SK-N-SH (cell line): ENCODE measurements at regions not wholly inside any gene's neighbourhood (a gene's known extent, or its start where the extent isn't known, plus 50 kb on each side); places are given as distances from the start of the nearest gene placed in this dataset.

Experiments used
- CTCF ChIA-PET: fragments of 300-600, 350-600 bp; formaldehyde crosslinking; extraction: SDS; loops from one replicate; lab custom pipeline; 2021; lab: Yijun Ruan, JAX
- POLR2A ChIA-PET: fragments of 350-600 bp; sonication (Branson Sonifier 250); formaldehyde crosslinking; extraction: SDS; loops from one replicate; lab custom pipeline; 2020; ENCODE audit warnings: antibody characterized with exemption, inconsistent platforms; lab: Yijun Ruan, JAX
- DNase-seq: peaks from one replicate; pipeline ENCODE4 v3.0.0; 2012
- H2AFZ ChIP-seq: fragments of 200-600 bp; sonication (generic); 2 replicates; pipeline ENCODE4 v1.8.1; 2016; ENCODE audit warnings: antibody characterized with exemption, mild to moderate bottlenecking, low read depth
- H3F3A ChIP-seq: fragments of 200-600 bp; sonication (generic); replicated peaks from 2 replicates; pipeline ENCODE3; 2016; ENCODE audit warnings: antibody characterized with exemption, mild to moderate bottlenecking; ENCODE audit not compliant: insufficient read depth
- H3K27ac ChIP-seq, 2 experiments: fragments of 200-500 bp in 1 of 2; fragments of 200-600 bp in 1 of 2; sonication (Bioruptor generic) in 1 of 2; sonication (generic), shearing (Covaris generic) in 1 of 2; 2 replicates each; pipeline versions ENCODE4 v1.5.1 to v1.6.1; 2014 to 2016; ENCODE audit warnings: low read depth in 2 of 2, inconsistent platforms in 1 of 2, low read length in 1 of 2, mild to moderate bottlenecking in 1 of 2, mixed read lengths in 1 of 2
- H3K27me3 ChIP-seq: fragments of 200-600 bp; sonication (generic), shearing (Covaris generic); 2 replicates; pipeline ENCODE4 v1.6.1; 2016; ENCODE audit warnings: mixed run types; ENCODE audit not compliant: insufficient read depth
- H3K36me3 ChIP-seq, 2 experiments: fragments of 200-500 bp in 1 of 2; fragments of 200-600 bp in 1 of 2; sonication (Bioruptor generic) in 1 of 2; sonication (generic) in 1 of 2; replicated peaks in 1 of 2; 2 replicates each; pipeline versions ENCODE3 to v1.5.1; 2014 to 2016; ENCODE audit warnings: low read length in 1 of 2, mild to moderate bottlenecking in 1 of 2; ENCODE audit not compliant: insufficient read depth in 2 of 2, control insufficient read depth in 1 of 2
- H3K4me1 ChIP-seq, 2 experiments: fragments of 200-500 bp in 1 of 2; fragments of 200-600 bp in 1 of 2; sonication (Bioruptor generic) in 1 of 2; sonication (generic), shearing (Covaris generic) in 1 of 2; 2 replicates each; pipeline versions ENCODE4 v1.5.1 to v1.6.1; 2014 to 2016; ENCODE audit warnings: low read depth in 1 of 2, low read length in 1 of 2, mixed run types in 1 of 2; ENCODE audit not compliant: insufficient read depth in 2 of 2, control insufficient read depth in 1 of 2
- H3K4me2 ChIP-seq: fragments of 200-600 bp; sonication (generic), shearing (Covaris generic); 2 replicates; pipeline ENCODE4 v1.6.1; 2017; ENCODE audit warnings: mixed run types
- H3K4me3 ChIP-seq, 2 experiments: fragments of 200-500 bp in 1 of 2; fragments of 200-600 bp in 1 of 2; sonication (Bioruptor generic) in 1 of 2; sonication (generic), shearing (Covaris generic) in 1 of 2; 2 replicates each; pipeline versions ENCODE4 v1.5.1 to v1.8.1; 2014 to 2016; ENCODE audit warnings: low read depth in 2 of 2, inconsistent platforms in 1 of 2, low read length in 1 of 2, mild to moderate bottlenecking in 1 of 2, mixed read lengths in 1 of 2, moderate library complexity in 1 of 2
- H3K79me2 ChIP-seq: fragments of 200-600 bp; sonication (generic); 2 replicates; pipeline ENCODE4 v1.8.1; 2017; ENCODE audit warnings: mild to moderate bottlenecking; ENCODE audit not compliant: insufficient read depth
- H3K9ac ChIP-seq: fragments of 200-600 bp; sonication (generic); 2 replicates; pipeline ENCODE4 v1.6.1; 2017; ENCODE audit warnings: mixed run types
- H3K9me2 ChIP-seq: fragments of 200-600 bp; sonication (generic); 2 replicates; pipeline ENCODE4 v1.6.1; 2017; ENCODE audit warnings: mixed run types
- H3K9me3 ChIP-seq: fragments of 200-600 bp; sonication (generic); 2 replicates; pipeline ENCODE4 v1.6.1; 2017; ENCODE audit warnings: mixed run types, mild to moderate bottlenecking, moderate library complexity
- H4K20me1 ChIP-seq: fragments of 200-600 bp; sonication (generic); 2 replicates; pipeline ENCODE4 v1.6.1; 2017; ENCODE audit warnings: mild to moderate bottlenecking, mixed run types; ENCODE audit not compliant: insufficient read depth
- ELF1 ChIP-seq: IDR thresholded peaks from 2 replicates; pipeline ENCODE4 v1.4.0; 2012
- EZH2phosphoT487 ChIP-seq: fragments of 200-600 bp; sonication (generic); IDR thresholded peaks from 2 replicates; pipeline ENCODE4 v1.6.1; 2017; ENCODE audit warnings: low read depth, mixed run types, mild to moderate bottlenecking, antibody characterized with exemption, moderate library complexity, borderline replicate concordance
- FOXM1 ChIP-seq: IDR thresholded peaks from 2 replicates; pipeline ENCODE4 v1.4.0; 2012; ENCODE audit warnings: low read depth, mild to moderate bottlenecking
- GABPA ChIP-seq: IDR thresholded peaks from 2 replicates; pipeline ENCODE4 v1.4.0; 2012; ENCODE audit warnings: low read depth, mild to moderate bottlenecking
- MEF2A ChIP-seq: IDR thresholded peaks from 2 replicates; pipeline ENCODE4 v1.4.0; 2012; ENCODE audit warnings: low read depth, borderline replicate concordance
- MXI1 ChIP-seq: IDR thresholded peaks from 2 replicates; pipeline ENCODE4 v1.6.1; 2012; ENCODE audit warnings: mild to moderate bottlenecking, low read depth, low read length, improper control_type of control experiment
- NRF1 ChIP-seq: IDR thresholded peaks from 2 replicates; pipeline ENCODE4 v1.6.1; 2012; ENCODE audit warnings: low read depth, mild to moderate bottlenecking, low read length
- POLR2AphosphoS5 ChIP-seq: IDR thresholded peaks from 2 replicates; pipeline ENCODE4 v1.6.1; 2012; ENCODE audit warnings: low read depth, low read length
- RCOR1 ChIP-seq: fragments of 150-350 bp; IDR thresholded peaks from 2 replicates; pipeline ENCODE4 v1.6.1; 2017; ENCODE audit warnings: antibody characterized with exemption, low read length
- RXRA ChIP-seq: IDR thresholded peaks from 2 replicates; pipeline ENCODE4 v1.4.0; 2012; ENCODE audit warnings: low read depth, mild to moderate bottlenecking, borderline replicate concordance
- SMC3 ChIP-seq: IDR thresholded peaks from 2 replicates; pipeline ENCODE4 v1.6.1; 2012; ENCODE audit warnings: low read depth, low read length, improper control_type of control experiment
- TEAD4 ChIP-seq: IDR thresholded peaks from 2 replicates; pipeline ENCODE4 v1.4.0; 2012; ENCODE audit warnings: mild to moderate bottlenecking, borderline replicate concordance; ENCODE audit not compliant: insufficient read depth
- whole genome bisulfite sequencing: methylation state at CpG from one replicate; pipeline ENCODE4 v1.1.6; 2017; ENCODE audit warnings: low lambda C conversion rate; 5-methylcytosine and 5-hydroxymethylcytosine counted together
- TF ChIP-seq, protein P1 (sequence below): fragments of 150-350 bp; IDR thresholded peaks from 2 replicates; pipeline ENCODE4 v1.6.1; 2016; ENCODE audit warnings: mild to moderate bottlenecking, low read depth, low read length
- TF ChIP-seq, protein P2 (sequence below): IDR thresholded peaks from 2 replicates; pipeline ENCODE4 v1.4.0; 2012; ENCODE audit warnings: low read depth, borderline replicate concordance
- TF ChIP-seq, protein P3 (sequence below): IDR thresholded peaks from 2 replicates; pipeline ENCODE4 v1.6.1; 2012; ENCODE audit warnings: mild to moderate bottlenecking, low read depth, low read length, moderate library complexity

DNA sequence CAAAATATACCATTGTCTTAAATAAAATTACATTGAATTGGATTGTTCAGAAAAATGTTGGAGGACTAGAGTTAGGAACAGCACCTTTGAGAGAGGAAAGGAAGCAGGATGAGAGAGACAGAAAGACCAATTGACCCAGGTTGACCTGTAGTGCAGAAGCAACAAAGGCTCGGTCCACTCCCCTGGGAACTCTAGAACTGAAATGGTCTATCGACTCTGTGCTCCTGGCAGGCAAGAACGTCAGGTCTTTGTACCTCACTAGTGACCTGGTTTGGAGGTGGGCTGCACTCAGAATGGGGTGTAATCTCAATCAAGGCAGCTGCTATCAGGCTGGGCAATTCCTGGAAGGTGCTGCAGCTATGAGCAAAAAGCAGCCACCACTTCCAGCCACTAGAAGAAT, 110.8 kb downstream of the FAM174A start (continued):
- TF ChIP-seq, protein P1, sequence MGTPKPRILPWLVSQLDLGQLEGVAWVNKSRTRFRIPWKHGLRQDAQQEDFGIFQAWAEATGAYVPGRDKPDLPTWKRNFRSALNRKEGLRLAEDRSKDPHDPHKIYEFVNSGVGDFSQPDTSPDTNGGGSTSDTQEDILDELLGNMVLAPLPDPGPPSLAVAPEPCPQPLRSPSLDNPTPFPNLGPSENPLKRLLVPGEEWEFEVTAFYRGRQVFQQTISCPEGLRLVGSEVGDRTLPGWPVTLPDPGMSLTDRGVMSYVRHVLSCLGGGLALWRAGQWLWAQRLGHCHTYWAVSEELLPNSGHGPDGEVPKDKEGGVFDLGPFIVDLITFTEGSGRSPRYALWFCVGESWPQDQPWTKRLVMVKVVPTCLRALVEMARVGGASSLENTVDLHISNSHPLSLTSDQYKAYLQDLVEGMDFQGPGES: no peak
- TF ChIP-seq TEAD4: no peak
- TF ChIP-seq GABPA: no peak
- TF ChIP-seq, protein P2, sequence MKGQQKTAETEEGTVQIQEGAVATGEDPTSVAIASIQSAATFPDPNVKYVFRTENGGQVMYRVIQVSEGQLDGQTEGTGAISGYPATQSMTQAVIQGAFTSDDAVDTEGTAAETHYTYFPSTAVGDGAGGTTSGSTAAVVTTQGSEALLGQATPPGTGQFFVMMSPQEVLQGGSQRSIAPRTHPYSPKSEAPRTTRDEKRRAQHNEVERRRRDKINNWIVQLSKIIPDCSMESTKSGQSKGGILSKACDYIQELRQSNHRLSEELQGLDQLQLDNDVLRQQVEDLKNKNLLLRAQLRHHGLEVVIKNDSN: no peak
- TF ChIP-seq, protein P3, sequence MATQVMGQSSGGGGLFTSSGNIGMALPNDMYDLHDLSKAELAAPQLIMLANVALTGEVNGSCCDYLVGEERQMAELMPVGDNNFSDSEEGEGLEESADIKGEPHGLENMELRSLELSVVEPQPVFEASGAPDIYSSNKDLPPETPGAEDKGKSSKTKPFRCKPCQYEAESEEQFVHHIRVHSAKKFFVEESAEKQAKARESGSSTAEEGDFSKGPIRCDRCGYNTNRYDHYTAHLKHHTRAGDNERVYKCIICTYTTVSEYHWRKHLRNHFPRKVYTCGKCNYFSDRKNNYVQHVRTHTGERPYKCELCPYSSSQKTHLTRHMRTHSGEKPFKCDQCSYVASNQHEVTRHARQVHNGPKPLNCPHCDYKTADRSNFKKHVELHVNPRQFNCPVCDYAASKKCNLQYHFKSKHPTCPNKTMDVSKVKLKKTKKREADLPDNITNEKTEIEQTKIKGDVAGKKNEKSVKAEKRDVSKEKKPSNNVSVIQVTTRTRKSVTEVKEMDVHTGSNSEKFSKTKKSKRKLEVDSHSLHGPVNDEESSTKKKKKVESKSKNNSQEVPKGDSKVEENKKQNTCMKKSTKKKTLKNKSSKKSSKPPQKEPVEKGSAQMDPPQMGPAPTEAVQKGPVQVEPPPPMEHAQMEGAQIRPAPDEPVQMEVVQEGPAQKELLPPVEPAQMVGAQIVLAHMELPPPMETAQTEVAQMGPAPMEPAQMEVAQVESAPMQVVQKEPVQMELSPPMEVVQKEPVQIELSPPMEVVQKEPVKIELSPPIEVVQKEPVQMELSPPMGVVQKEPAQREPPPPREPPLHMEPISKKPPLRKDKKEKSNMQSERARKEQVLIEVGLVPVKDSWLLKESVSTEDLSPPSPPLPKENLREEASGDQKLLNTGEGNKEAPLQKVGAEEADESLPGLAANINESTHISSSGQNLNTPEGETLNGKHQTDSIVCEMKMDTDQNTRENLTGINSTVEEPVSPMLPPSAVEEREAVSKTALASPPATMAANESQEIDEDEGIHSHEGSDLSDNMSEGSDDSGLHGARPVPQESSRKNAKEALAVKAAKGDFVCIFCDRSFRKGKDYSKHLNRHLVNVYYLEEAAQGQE: no peak

DNA sequence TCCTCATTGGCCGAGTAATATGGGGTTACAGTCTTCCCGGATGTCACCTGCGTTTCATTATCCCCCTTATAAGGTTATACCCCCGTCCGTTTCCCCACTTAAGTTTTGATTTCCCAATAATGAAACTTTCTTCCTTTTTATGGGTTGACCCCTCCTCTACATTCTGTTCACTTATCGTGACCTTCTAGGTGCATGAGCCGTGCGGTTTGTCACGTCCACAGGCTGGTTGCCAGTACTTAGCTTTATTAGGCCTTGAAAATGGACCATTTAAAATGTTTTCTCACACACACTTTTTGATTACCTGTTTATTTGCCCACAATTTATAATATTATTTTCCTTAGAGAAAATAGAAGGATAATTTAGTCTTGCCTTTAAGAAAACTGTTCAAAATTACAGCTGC, 111.5 kb downstream of the FAM174A start:
- Histone ChIP-seq H3K79me2 (no peaks in the 10 kb centered on the region), H3K27ac (no peak overlapping the region), H3K9me3 (no peaks in the 10 kb centered on the region), H3K9ac (no peak overlapping the region), H3K36me3 (no peaks in the 10 kb centered on the region), H3F3A (no peaks in the 10 kb centered on the region), H3K4me3 (no peak overlapping the region), H3K27me3 (no peaks in the 10 kb centered on the region), H4K20me1 (no peaks in the 10 kb centered on the region), H3K9me2 (no peaks in the 10 kb centered on the region), H3K4me1 (no peaks in the 10 kb centered on the region), H2AFZ (no peak overlapping the region), H3K4me2 (no peak overlapping the region)
- 59% methylated on average over 9 of the region's 9 CpGs for WGBS
- ChIA-PET CTCF (no interaction called here), POLR2A (no interaction called here)
- TF ChIP-seq RXRA: no peak
- no peak for TF ChIP-seq MEF2A
- no peak for DNase-seq

DNA sequence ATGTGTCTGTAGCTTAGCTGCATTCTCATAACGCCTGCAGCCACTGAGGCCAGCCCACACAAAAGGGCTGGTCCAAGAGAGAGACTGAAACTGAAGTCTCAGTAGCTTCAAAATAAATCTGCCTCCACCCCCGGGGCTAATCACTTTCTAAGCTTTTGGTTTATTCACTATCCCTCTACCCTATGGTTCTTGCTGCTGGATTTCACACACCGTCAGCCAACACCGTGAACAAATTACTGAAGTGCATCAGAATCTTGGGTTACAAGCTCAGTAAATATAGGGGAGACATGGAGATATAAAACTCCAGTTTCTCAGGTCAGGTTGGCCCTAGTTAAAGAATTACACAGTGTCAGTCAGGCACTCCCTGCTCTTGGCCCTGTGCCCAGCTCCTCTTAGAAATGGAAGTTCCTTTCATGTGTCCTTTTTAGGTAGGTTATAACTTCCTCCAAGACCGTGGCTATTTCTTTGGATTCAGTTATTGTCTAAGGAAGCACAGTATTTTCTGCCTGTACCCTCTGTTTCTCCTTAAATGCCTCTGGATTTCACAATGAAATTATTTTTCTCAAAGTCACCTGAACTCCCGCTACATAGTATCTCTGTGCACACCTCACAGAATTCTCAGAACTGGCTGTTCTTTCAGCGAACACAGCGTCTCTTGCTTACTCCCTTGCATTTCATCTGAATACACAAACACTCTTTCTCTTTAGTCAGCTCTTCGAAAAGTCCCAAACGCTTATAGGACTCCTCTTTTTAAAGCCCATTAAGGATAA, 112.5 kb downstream of the FAM174A start:
- Histone ChIP-seq H3K27ac (no peak overlapping the region), H3K4me1 (no peaks in the 10 kb centered on the region), H3K27me3 (no peaks in the 10 kb centered on the region), H3K9me3 (no peaks in the 10 kb centered on the region), H3K9me2 (no peaks in the 10 kb centered on the region), H3K4me3 (no peak overlapping the region), H3K36me3 (no peaks in the 10 kb centered on the region), H3K4me2 (no peak overlapping the region), H3K9ac (no peak overlapping the region), H2AFZ (no peak overlapping the region), H4K20me1 (no peaks in the 10 kb centered on the region), H3K79me2 (no peaks in the 10 kb centered on the region), H3F3A (no peaks in the 10 kb centered on the region)
- WGBS: 39% methylated on average over 10 of the region's 10 CpGs
- TF ChIP-seq, protein P1: no peak
- no peak for TF ChIP-seq EZH2phosphoT487
- TF ChIP-seq SMC3: no peak
- TF ChIP-seq POLR2AphosphoS5: no peak
- no peak for TF ChIP-seq RCOR1
- TF ChIP-seq NRF1: no peak
- no peak for TF ChIP-seq ELF1
- TF ChIP-seq MXI1: no peak
- no peak for TF ChIP-seq FOXM1
- ChIA-PET CTCF (no interaction called here), POLR2A (no interaction called here)
- DNase-seq: no peak
